Lower lobe of right lung (tissue), 2 donors: ENCODE measurements at regions not wholly inside any gene's neighbourhood (a gene's known extent, or its start where the extent isn't known, plus 50 kb on each side); places are given as distances from the start of the nearest gene placed in this dataset.
A peak's percentile ranks its signal among the peaks of the same experiment; 100 is the strongest.

Experiments
- ATAC-seq, 2 donors: fragments of 200-7000 bp; cut with Tn5 transposase; one replicate each; pipeline ENCODE4 v1.9.1; 2020 to 2022; ENCODE audit warnings: mild to moderate bottlenecking in 2 of 2, moderate library complexity in 2 of 2
- DNase-seq: peaks from one replicate; pipeline ENCODE4 v3.0.0-alpha.2; 2020
- H3K27ac ChIP-seq: fragments of 200-600 bp; one replicate; pipeline ENCODE4 v1.8.0; 2022
- H3K27me3 ChIP-seq: fragments of 200-600 bp; one replicate; pipeline ENCODE4 v1.8.0; 2022; ENCODE audit warnings: low read depth
- H3K36me3 ChIP-seq: fragments of 200-600 bp; one replicate; pipeline ENCODE4 v1.8.0; 2022; ENCODE audit warnings: mild to moderate bottlenecking
- H3K4me1 ChIP-seq: fragments of 200-600 bp; one replicate; pipeline ENCODE4 v1.8.0; 2022
- H3K4me3 ChIP-seq: fragments of 200-600 bp; one replicate; pipeline ENCODE4 v1.8.0; 2022; ENCODE audit warnings: mild to moderate bottlenecking
- H3K9me3 ChIP-seq: fragments of 200-600 bp; one replicate; pipeline ENCODE4 v1.8.0; 2022
- CTCF ChIP-seq: fragments of 200-600 bp; IDR thresholded peaks from one replicate; pipeline ENCODE4 v1.8.0; 2022; ENCODE audit warnings: antibody characterized with exemption, mild to moderate bottlenecking
- intact Hi-C: fragments of 100-400 bp; cut with DNase I; formaldehyde crosslinking; loops from one replicate; pipeline ENCODE4 v1.11.0; 2022
- donor health status: DM: no; HTN: yes; CAD: no; lungs with severe emphysema.

GRCh38 chr3:166785876-166786275, 594.2 kb downstream of the ZBBX start:
- H3K36me3 ChIP-seq = no peaks in the 10 kb centered on the region
- no peak overlapping the region for H3K4me3 ChIP-seq
- DNase-seq (no peak), ATAC-seq (no peak)
- no peaks in the 10 kb centered on the region for H3K27me3 ChIP-seq
- H3K9me3 ChIP-seq = no peaks in the 10 kb centered on the region
- H3K4me1 ChIP-seq = no peaks in the 10 kb centered on the region
- intact Hi-C loops = no loop called here
- no peak overlapping the region for H3K27ac ChIP-seq
- no peak for TF ChIP-seq CTCF

DNA sequence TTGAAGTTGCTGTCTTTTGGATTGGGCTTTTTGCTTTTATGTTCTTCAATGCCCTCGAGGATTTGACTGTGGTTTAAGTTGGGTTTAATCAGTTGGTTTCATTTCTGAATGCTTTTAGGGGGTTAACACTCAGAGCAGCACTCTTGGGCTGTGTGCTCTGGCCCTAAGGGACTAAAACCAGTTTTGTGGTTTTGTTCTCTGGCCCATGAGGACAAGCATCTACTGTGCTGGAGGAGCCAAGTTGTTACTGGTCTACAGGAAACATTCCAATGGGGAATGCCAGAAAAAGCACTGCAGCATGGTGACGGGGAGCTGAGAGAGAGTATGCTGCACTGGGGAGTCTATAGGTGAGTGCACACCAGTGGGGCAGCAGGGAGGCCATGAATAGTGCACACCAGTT, 596.9 kb downstream of the ZBBX start:
- ATAC-seq (no peak), DNase-seq (no peak)
- H3K9me3 ChIP-seq = no peaks in the 10 kb centered on the region
- no peak for TF ChIP-seq CTCF
- H3K4me3 ChIP-seq = no peak overlapping the region
- H3K27ac ChIP-seq = no peak overlapping the region
- intact Hi-C loops = no loop called here
- H3K27me3 ChIP-seq = no peaks in the 10 kb centered on the region
- H3K4me1 ChIP-seq = no peaks in the 10 kb centered on the region
- no peaks in the 10 kb centered on the region for H3K36me3 ChIP-seq

GRCh38 chr3:166764698-166765318, 615.3 kb downstream of the ZBBX start:
- DNase-seq (no peak), ATAC-seq (no peak)
- Histone ChIP-seq H3K27ac (no peak overlapping the region), H3K27me3 (no peaks in the 10 kb centered on the region), H3K36me3 (no peaks in the 10 kb centered on the region), H3K4me1 (no peaks in the 10 kb centered on the region), H3K4me3 (no peak overlapping the region), H3K9me3 (peaks cover 7% of the 10 kb centered on the region)
- intact Hi-C loops = no loop called here
- TF ChIP-seq CTCF = no peak

DNA sequence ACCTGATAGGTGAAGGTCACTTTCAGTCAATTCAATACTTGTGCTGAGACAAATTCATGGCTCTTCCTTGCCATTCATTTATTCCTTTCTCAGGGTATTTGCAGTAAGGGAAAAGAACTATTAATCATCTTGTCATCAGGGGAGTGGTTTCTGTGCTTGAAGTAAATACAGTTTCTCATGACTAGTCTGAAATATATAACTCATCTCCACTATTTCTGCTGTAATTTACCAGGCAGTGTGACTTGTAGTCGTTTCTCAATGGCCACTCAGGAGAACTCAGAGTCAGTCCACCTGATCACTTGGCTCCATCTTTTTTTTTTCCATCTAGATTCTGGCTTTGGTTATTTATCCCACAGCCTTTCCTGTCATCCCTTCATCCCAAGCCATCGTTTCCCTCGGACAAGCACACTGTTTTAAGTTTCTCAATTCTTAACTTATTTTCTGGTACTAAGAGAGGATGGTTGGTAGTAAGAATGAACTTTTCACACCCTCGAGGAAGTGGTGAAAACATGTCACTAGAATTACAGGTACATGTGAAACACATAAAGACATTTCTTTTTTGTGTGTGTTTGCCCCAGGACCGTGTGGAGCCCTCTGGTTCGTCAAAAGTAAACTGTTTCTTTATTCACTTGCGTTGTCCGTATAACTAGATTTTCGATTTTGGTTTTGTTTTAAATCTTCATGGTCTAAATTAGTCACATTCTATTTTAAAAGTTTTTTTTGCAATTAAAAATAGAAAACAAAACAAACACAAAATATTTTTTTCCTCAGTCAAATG, 620.2 kb downstream of the ZBBX start:
- no peak for TF ChIP-seq CTCF
- no peaks in the 10 kb centered on the region for H3K36me3 ChIP-seq
- no peak overlapping the region for H3K27ac ChIP-seq
- no peaks in the 10 kb centered on the region for H3K27me3 ChIP-seq
- peaks cover 9% of the 10 kb centered on the region for H3K9me3 ChIP-seq
- H3K4me3 ChIP-seq = no peak overlapping the region
- intact Hi-C loops = no loop called here
- H3K4me1 ChIP-seq = no peaks in the 10 kb centered on the region
- ATAC-seq = no peak
- DNase-seq = no peak

- Histone ChIP-seq H3K27ac (no peak overlapping the region), H3K9me3 (peaks cover 5% of the 10 kb centered on the region)
- peak in 1 of 2 donors; percentile 29 for ATAC-seq
Measured at GRCh38 chr3:166752214-166752613, 627.9 kb downstream of the ZBBX start.

More at GRCh38 chr3:166752214-166752613, 627.9 kb downstream of the ZBBX start:
- no peak for TF ChIP-seq CTCF
- no peak overlapping the region for H3K4me3 ChIP-seq
- DNase-seq = no peak
- no peaks in the 10 kb centered on the region for H3K4me1 ChIP-seq
- intact Hi-C loops = no loop called here
- H3K27me3 ChIP-seq = no peaks in the 10 kb centered on the region
- no peaks in the 10 kb centered on the region for H3K36me3 ChIP-seq
